ENCODE measurements at regions not wholly inside any gene's neighbourhood (a gene's known extent, or its start where the extent isn't known, plus 50 kb on each side); places are given as distances from the start of the nearest gene placed in this dataset.

- TF ChIP-seq TOX (CRISPR knock-in tag; IDR thresholded peaks at IDR 0.05; ENCODE audit: borderline replicate concordance), result no peak
- TF ChIP-seq CSDC2 (CRISPR knock-in tag; IDR thresholded peaks at IDR 0.05), result no peak
- TF ChIP-seq CREB5 (CRISPR knock-in tag; IDR thresholded peaks at IDR 0.05; ENCODE audit: low read depth), result no peak
- no peak for TF ChIP-seq ZC3H10 (CRISPR knock-in tag; IDR thresholded peaks at IDR 0.05)
- TF ChIP-seq PATZ1 (CRISPR knock-in tag; IDR thresholded peaks at IDR 0.05; ENCODE audit: borderline replicate concordance), result no peak
- TF ChIP-seq BACH2 (CRISPR knock-in tag; IDR thresholded peaks at IDR 0.05; ENCODE audit: borderline replicate concordance), result no peak
- no peak for TF ChIP-seq RARB (CRISPR knock-in tag; IDR thresholded peaks at IDR 0.05)
Observed at GRCh38 chr19:30638889-30639288, 266.7 kb downstream of the ZNF536 start (continued).

DNA sequence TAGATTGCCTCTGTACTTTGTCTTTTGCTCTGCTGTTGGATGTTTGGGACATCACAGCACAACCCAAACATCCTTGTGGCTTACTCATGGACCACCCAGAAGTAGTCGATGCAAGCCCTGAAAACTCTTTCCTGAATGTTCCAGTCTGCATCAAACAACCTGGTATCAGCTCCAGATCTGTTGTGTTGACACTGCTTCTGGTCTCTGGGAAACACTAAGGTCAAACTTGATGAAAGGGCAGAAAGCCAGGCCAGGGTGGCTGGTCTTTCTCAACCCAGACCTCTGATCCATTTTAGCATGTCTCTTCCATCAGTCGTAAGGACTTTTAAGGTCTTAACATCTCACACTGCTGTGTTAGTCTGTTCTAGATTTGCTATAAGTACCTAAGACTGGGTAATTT lies 265.7 kb downstream of the ZNF536 start:
- no peak for ATAC-seq
- TF ChIP-seq ZFP30 (CRISPR knock-in tag; IDR thresholded peaks at IDR 0.05) (no peak), TCF4 (CRISPR knock-in tag; IDR thresholded peaks at IDR 0.05; ENCODE audit: borderline replicate concordance) (no peak), PPARA (CRISPR knock-in tag; IDR thresholded peaks at IDR 0.05; ENCODE audit: borderline replicate concordance) (no peak), POU6F1 (CRISPR knock-in tag; IDR thresholded peaks at IDR 0.05; ENCODE audit: borderline replicate concordance, low read depth) (no peak), BACH2 (CRISPR knock-in tag; IDR thresholded peaks at IDR 0.05; ENCODE audit: borderline replicate concordance) (no peak)

GRCh38 chr19:30634996-30635975 lies 263.1 kb downstream of the ZNF536 start:
- TF ChIP-seq GLIS3 (CRISPR knock-in tag; IDR thresholded peaks at IDR 0.05) (no peak), CREB5 (CRISPR knock-in tag; IDR thresholded peaks at IDR 0.05; ENCODE audit: low read depth) (no peak), ZNF70 (CRISPR knock-in tag; IDR thresholded peaks at IDR 0.05) (no peak), OSR1 (CRISPR knock-in tag; IDR thresholded peaks at IDR 0.05) (no peak), TSHZ2 (CRISPR knock-in tag; IDR thresholded peaks at IDR 0.05) (no peak), PATZ1 (CRISPR knock-in tag; IDR thresholded peaks at IDR 0.05; ENCODE audit: borderline replicate concordance) (no peak), TOX (CRISPR knock-in tag; IDR thresholded peaks at IDR 0.05; ENCODE audit: borderline replicate concordance) (no peak), CSRNP3 (CRISPR knock-in tag; IDR thresholded peaks at IDR 0.05) (no peak), RARB (CRISPR knock-in tag; IDR thresholded peaks at IDR 0.05) (no peak), ZFP30 (CRISPR knock-in tag; IDR thresholded peaks at IDR 0.05) (no peak), BACH2 (CRISPR knock-in tag; IDR thresholded peaks at IDR 0.05; ENCODE audit: borderline replicate concordance) (no peak)
- ATAC-seq, result no peak

Measured in SK-N-SH treated with all-trans-retinoic acid at 6 μM for 48 hours (cell line).